CD14-positive monocyte (primary cell): ENCODE measurements at regions not wholly inside any gene's neighbourhood (a gene's known extent, or its start where the extent isn't known, plus 50 kb on each side); places are given as distances from the start of the nearest gene placed in this dataset.

ENCODE experiments used
- DNase-seq, 3 donors: peaks; one replicate each; pipeline ENCODE4 v3.0.0-alpha.2; 2011 to 2022
- H2AFZ ChIP-seq: 2 replicates; pipeline ENCODE4 v1.6.0; 2012; ENCODE audit warnings: mild to moderate bottlenecking, low read depth, low read length, inconsistent platforms; ENCODE audit not compliant: insufficient read depth, poor library complexity, severe bottlenecking
- H3K27ac ChIP-seq, 2 donors: 1 replicate in 1 of 2; 2 replicates in 1 of 2; pipeline ENCODE4 v1.5.1; 2012 to 2013; ENCODE audit warnings: low read length in 2 of 2, control low read depth in 1 of 2, inconsistent platforms in 1 of 2, low read depth in 1 of 2, mild to moderate bottlenecking in 1 of 2
- H3K27me3 ChIP-seq, 2 donors: one replicate each; pipeline versions ENCODE4 v1.6.0 to v1.6.1; 2011 to 2013; ENCODE audit warnings: low read length in 2 of 2; ENCODE audit not compliant: control insufficient read depth in 2 of 2, insufficient read depth in 2 of 2
- H3K36me3 ChIP-seq, 2 donors: replicated peaks in 1 of 2; 1 replicate in 1 of 2; 2 replicates in 1 of 2; pipeline versions ENCODE4 v1.5.1 to v1.6.1; 2012 to 2013; ENCODE audit warnings: low read length in 2 of 2, control low read depth in 1 of 2, inconsistent platforms in 1 of 2, mild to moderate bottlenecking in 1 of 2; ENCODE audit not compliant: insufficient read depth in 2 of 2, control insufficient read depth in 1 of 2
- H3K4me1 ChIP-seq, 2 donors: 1 replicate in 1 of 2; 2 replicates in 1 of 2; pipeline versions ENCODE4 v1.5.1 to v1.6.1; 2012 to 2013; ENCODE audit warnings: low read length in 2 of 2, control low read depth in 1 of 2, inconsistent platforms in 1 of 2, mild to moderate bottlenecking in 1 of 2, moderate library complexity in 1 of 2; ENCODE audit not compliant: insufficient read depth in 2 of 2, control insufficient read depth in 1 of 2
- H3K4me2 ChIP-seq: replicated peaks from 2 replicates; pipeline ENCODE3; 2012; ENCODE audit warnings: low read length, moderate library complexity, mild to moderate bottlenecking; ENCODE audit not compliant: poor library complexity, severe bottlenecking; ENCODE audit errors: extremely low read depth
- H3K4me3 ChIP-seq, 3 experiments: fragments of 200-600 bp in 1 of 3; sonication (generic) in 1 of 3; replicated peaks in 1 of 3; 1 replicate in 2 of 3; 2 replicates in 1 of 3; pipeline ENCODE4 v1.5.1; 2011 to 2013; ENCODE audit warnings: low read length in 3 of 3, mild to moderate bottlenecking in 3 of 3, control low read depth in 2 of 3, low read depth in 2 of 3, inconsistent platforms in 1 of 3, moderate library complexity in 1 of 3
- H3K79me2 ChIP-seq: 2 replicates; pipeline ENCODE4 v1.6.0; 2012; ENCODE audit warnings: mild to moderate bottlenecking, control low read depth, inconsistent platforms, low read length, moderate library complexity; ENCODE audit not compliant: insufficient read depth
- H3K9ac ChIP-seq: 2 replicates; pipeline ENCODE4 v1.6.0; 2017; ENCODE audit warnings: low read length, mild to moderate bottlenecking; ENCODE audit not compliant: insufficient read depth, poor library complexity, severe bottlenecking
- H3K9me3 ChIP-seq, 2 donors: replicated peaks in 1 of 2; 1 replicate in 1 of 2; 2 replicates in 1 of 2; pipeline versions ENCODE4 v1.5.1 to v1.6.1; 2012 to 2013; ENCODE audit warnings: low read length in 2 of 2, control low read depth in 1 of 2; ENCODE audit not compliant: control insufficient read depth in 1 of 2, insufficient read depth in 1 of 2
- H4K20me1 ChIP-seq: 2 replicates; pipeline ENCODE4 v1.6.0; 2012; ENCODE audit warnings: mild to moderate bottlenecking, low read length, control low read depth, moderate library complexity; ENCODE audit not compliant: insufficient read depth
- H3K27ac Mint-ChIP-seq, 7 donors: one replicate each; pipeline ENCODE4 v1.8.0; 2020; ENCODE audit warnings: mild to moderate bottlenecking in 7 of 7, mixed read lengths in 7 of 7, moderate library complexity in 6 of 7, inconsistent platforms in 2 of 7
- H3K27me3 Mint-ChIP-seq, 3 donors: one replicate each; pipeline ENCODE4 v1.8.0; 2021 to 2022; ENCODE audit warnings: low read depth in 3 of 3, mild to moderate bottlenecking in 3 of 3, mixed read lengths in 3 of 3, moderate library complexity in 3 of 3, inconsistent platforms in 1 of 3
- H3K36me3 Mint-ChIP-seq, 2 donors: one replicate each; pipeline ENCODE4 v1.8.0; 2020; ENCODE audit warnings: mixed read lengths in 2 of 2, inconsistent platforms in 1 of 2, mild to moderate bottlenecking in 1 of 2
- H3K4me1 Mint-ChIP-seq: one replicate; pipeline ENCODE4 v1.8.0; 2020; ENCODE audit warnings: mild to moderate bottlenecking, mixed read lengths
- H3K4me3 Mint-ChIP-seq, 2 donors: one replicate each; pipeline ENCODE4 v1.8.0; 2020; ENCODE audit warnings: mild to moderate bottlenecking in 2 of 2, mixed read lengths in 2 of 2, moderate library complexity in 1 of 2
- H3K9me3 Mint-ChIP-seq, 7 donors: one replicate each; pipeline ENCODE4 v1.8.0; 2020 to 2022; ENCODE audit warnings: mixed read lengths in 7 of 7, mild to moderate bottlenecking in 6 of 7, moderate library complexity in 6 of 7, inconsistent platforms in 2 of 7
- CTCF ChIP-seq: fragments of 200-600 bp; IDR thresholded peaks from one replicate; pipeline ENCODE4 v1.8.0; 2022; ENCODE audit warnings: antibody characterized with exemption, mild to moderate bottlenecking
- WGBS: methylation state at CpG from one replicate; pipeline ENCODE4 v1.1.5; 2013; ENCODE audit warnings: missing lambda C conversion rate; ENCODE audit not compliant: insufficient coverage; 5-methylcytosine and 5-hydroxymethylcytosine counted together
- intact Hi-C, 2 donors: fragments of 100-400 bp; cut with micrococcal nuclease; formaldehyde crosslinking; loops; one replicate each; pipeline versions ENCODE4 v1.15.0 to v1.15.1; 2023

GRCh38 chr12:13887779-13888388 is 93.5 kb downstream of the GRIN2B start:
- DNase-seq = no peak
- no peak overlapping the region for H3K4me2 ChIP-seq
- no peaks in the 10 kb centered on the region for H3K36me3 ChIP-seq
- H3K36me3 Mint-ChIP-seq = no peaks in the 10 kb centered on the region
- H3K27ac ChIP-seq = no peak overlapping the region
- H3K9me3 Mint-ChIP-seq = peaks cover 0 to 1% (median 0%) of the 10 kb centered on the region in 7 donors
- no peaks in the 10 kb centered on the region for H3K4me1 ChIP-seq
- no peak overlapping the region for H3K4me3 ChIP-seq
- H3K27ac Mint-ChIP-seq = no peak overlapping the region
- no peaks in the 10 kb centered on the region for H3K9me3 ChIP-seq
- H3K79me2 ChIP-seq = no peaks in the 10 kb centered on the region
- H3K27me3 ChIP-seq = no peaks in the 10 kb centered on the region
- WGBS = no CpG with 5 or more reads among the region's 8 CpGs
- H3K4me1 Mint-ChIP-seq = no peaks in the 10 kb centered on the region
- no peak overlapping the region for H2AFZ ChIP-seq
- intact Hi-C loops = no loop called here
- H3K27me3 Mint-ChIP-seq = peaks cover 1 to 6% (median 3%) of the 10 kb centered on the region in 3 donors
- no peak overlapping the region for H3K9ac ChIP-seq
- no peak overlapping the region for H3K4me3 Mint-ChIP-seq
- no peaks in the 10 kb centered on the region for H4K20me1 ChIP-seq
- no peak for TF ChIP-seq CTCF

- Histone ChIP-seq H3K9me3 (no peaks in the 10 kb centered on the region), H3K9ac (no peak overlapping the region), H4K20me1 (no peaks in the 10 kb centered on the region), H3K27me3 (no peaks in the 10 kb centered on the region), H3K27ac (no peak overlapping the region), H2AFZ (no peak overlapping the region), H3K36me3 (no peaks in the 10 kb centered on the region), H3K4me1 (no peaks in the 10 kb centered on the region), H3K4me2 (no peak overlapping the region), H3K4me3 (no peak overlapping the region), H3K79me2 (no peaks in the 10 kb centered on the region)
- no peak for DNase-seq
- TF ChIP-seq CTCF = no peak
- Mint-ChIP-seq H3K4me1 (no peaks in the 10 kb centered on the region), H3K27ac (no peak overlapping the region), H3K27me3 (peaks cover 0 to 3% (median 3%) of the 10 kb centered on the region in 3 donors), H3K9me3 (peaks cover 0 to 1% (median 0%) of the 10 kb centered on the region in 7 donors), H3K36me3 (no peaks in the 10 kb centered on the region), H3K4me3 (no peak overlapping the region)
- intact Hi-C loops = no loop called here
- no CpG with 5 or more reads among the region's 4 CpGs for WGBS
These were observed 99.2 kb downstream of the GRIN2B start for GRCh38 chr12:13882176-13882575.
